Activated naive CD8-positive, alpha-beta T cell (primary cell): ENCODE measurements at regions not wholly inside any gene's neighbourhood (a gene's known extent, or its start where the extent isn't known, plus 50 kb on each side); places are given as distances from the start of the nearest gene placed in this dataset.
"Not testable (repeated sequence)": the region's sequence is repeated elsewhere in the genome, so short reads cannot be mapped to it uniquely, and the experiment has no call there.

ENCODE experiments used
- H3K27ac Mint-ChIP-seq: one replicate; pipeline ENCODE4 v1.8.0; 2021; ENCODE audit warnings: mixed read lengths
- H3K27me3 Mint-ChIP-seq: one replicate; pipeline ENCODE4 v1.8.0; 2021; ENCODE audit warnings: mixed read lengths
- H3K36me3 Mint-ChIP-seq: one replicate; pipeline ENCODE4 v1.8.0; 2021; ENCODE audit warnings: mixed read lengths
- H3K4me1 Mint-ChIP-seq: one replicate; pipeline ENCODE4 v1.8.0; 2021; ENCODE audit warnings: low read depth, mixed read lengths
- H3K4me3 Mint-ChIP-seq: one replicate; pipeline ENCODE4 v1.8.0; 2021; ENCODE audit warnings: mild to moderate bottlenecking, mixed read lengths
- H3K9me3 Mint-ChIP-seq: one replicate; pipeline ENCODE4 v1.8.0; 2021; ENCODE audit warnings: low read depth, mixed read lengths

DNA sequence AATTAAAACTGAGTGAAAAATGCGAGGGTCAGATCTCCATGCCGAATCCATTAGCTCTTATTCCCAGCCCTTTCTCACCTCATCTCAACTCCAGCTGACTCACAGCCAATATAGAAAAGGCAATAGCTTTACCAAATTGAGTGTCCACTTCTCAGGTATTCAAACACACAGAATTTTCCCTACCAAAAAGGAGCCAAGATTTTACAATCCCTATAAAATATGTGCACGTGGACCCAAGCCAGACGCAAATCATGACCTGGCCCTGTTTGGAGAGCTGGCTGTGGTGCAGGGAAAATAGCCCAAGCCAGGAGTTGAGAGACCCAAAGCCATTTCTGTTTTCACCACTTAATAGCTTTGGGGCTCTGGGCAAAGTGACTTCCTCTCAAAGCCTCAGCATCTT, 379.7 kb upstream of the AUTS2 start:
- H3K27me3 Mint-ChIP-seq: no peaks in the 10 kb centered on the region
- no peak overlapping the region for H3K4me3 Mint-ChIP-seq
- no peaks in the 10 kb centered on the region for H3K4me1 Mint-ChIP-seq
- no peak overlapping the region for H3K27ac Mint-ChIP-seq
- no peaks in the 10 kb centered on the region for H3K9me3 Mint-ChIP-seq
- no peaks in the 10 kb centered on the region for H3K36me3 Mint-ChIP-seq

DNA sequence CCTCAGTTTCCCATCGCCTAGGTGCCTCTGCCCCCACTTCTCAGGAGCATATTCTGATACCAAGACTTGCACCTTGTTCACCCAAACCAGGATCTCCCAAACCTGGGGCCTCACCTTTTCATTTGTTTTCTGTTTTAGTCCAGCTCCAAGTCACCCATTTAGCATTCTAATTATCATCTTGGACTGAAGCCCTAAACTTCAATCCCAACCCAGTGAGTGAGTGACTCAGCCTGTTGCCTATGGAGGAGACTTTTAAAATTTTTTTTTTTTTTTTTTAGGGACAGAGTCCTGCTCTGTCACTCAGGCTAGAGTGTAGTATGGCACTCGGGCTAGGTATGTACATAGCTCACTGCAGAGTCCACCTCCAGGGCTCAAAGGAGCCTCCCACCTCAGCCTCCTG, 378.9 kb upstream of the AUTS2 start:
- H3K9me3 Mint-ChIP-seq: no peaks in the 10 kb centered on the region
- no peaks in the 10 kb centered on the region for H3K4me1 Mint-ChIP-seq
- no peaks in the 10 kb centered on the region for H3K36me3 Mint-ChIP-seq

DNA sequence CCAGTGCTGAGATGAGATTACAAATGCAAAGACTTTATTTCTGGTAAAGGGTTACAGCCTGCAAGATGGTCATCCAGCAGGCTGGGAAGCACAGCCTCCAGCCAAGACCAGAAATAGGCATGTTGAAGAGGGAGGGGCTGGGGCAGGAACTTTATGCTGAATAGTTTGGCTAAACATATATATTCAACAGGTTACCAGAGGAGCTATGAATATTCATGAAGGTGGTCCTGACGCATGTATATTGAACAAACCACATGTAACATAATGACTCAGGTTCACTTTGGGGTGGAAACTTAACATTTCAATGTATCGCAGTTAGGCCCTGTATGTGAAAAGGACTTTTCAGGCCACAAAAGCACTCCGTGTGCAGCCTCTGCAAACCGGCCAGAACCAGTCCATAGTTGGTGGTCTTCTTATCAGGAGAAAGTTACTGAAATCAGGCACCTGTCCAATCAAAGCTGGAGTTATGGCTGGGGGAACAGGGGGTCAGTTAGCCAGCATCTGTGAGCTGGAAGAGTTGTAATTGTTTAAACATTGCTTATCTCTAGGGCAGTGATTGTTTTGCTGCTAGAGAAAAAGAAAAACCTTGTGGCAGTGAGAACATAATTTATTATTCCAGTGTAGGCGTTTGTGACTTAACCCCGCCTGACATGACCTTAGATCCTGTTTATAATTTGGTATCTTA, 372.9 kb upstream of the AUTS2 start:
- Mint-ChIP-seq H3K27ac (no peak overlapping the region), H3K4me3 (no peak overlapping the region), H3K27me3 (peaks cover 2% of the 10 kb centered on the region), H3K36me3 (no peaks in the 10 kb centered on the region), H3K9me3 (no peaks in the 10 kb centered on the region), H3K4me1 (no peaks in the 10 kb centered on the region)

More for the DNA sequence above, 378.9 kb upstream of the AUTS2 start:
- Mint-ChIP-seq H3K4me3 (no peak overlapping the region), H3K27me3 (no peaks in the 10 kb centered on the region), H3K27ac (no peak overlapping the region)

DNA sequence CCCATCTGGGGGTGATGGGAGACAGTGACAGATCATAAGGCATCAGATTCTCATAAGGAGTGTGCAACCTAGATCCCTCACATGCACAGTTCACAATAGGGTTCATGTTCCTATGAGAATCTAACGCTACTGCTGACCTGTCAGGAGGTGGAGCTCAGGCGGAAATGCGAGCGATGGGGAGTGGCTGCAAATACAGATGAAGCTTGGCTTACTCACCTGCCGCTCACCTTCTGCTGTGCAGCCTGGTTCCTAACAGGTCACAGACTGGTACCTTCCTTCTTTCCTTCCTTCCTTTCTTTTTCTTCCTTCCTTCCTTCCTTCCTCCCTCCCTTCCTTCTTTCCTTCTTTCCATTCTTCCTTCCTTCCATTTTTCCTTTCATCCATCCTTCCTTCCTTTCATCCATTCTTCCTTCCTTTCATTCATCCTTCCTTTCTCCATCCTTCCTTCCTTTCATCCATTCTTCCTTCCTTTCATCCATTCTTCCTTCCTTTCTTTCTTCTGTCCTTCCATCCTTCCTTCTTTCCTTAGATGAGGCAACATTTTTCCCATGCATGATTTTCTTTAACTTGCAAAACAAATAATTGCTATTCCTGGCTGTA, 370.0 kb upstream of the AUTS2 start:
- Mint-ChIP-seq H3K27ac (no peak overlapping the region), H3K36me3 (peaks cover 2% of the 10 kb centered on the region), H3K4me1 (no peaks in the 10 kb centered on the region), H3K9me3 (no peaks in the 10 kb centered on the region), H3K4me3 (no peak overlapping the region), H3K27me3 (peaks cover 5% of the 10 kb centered on the region)

DNA sequence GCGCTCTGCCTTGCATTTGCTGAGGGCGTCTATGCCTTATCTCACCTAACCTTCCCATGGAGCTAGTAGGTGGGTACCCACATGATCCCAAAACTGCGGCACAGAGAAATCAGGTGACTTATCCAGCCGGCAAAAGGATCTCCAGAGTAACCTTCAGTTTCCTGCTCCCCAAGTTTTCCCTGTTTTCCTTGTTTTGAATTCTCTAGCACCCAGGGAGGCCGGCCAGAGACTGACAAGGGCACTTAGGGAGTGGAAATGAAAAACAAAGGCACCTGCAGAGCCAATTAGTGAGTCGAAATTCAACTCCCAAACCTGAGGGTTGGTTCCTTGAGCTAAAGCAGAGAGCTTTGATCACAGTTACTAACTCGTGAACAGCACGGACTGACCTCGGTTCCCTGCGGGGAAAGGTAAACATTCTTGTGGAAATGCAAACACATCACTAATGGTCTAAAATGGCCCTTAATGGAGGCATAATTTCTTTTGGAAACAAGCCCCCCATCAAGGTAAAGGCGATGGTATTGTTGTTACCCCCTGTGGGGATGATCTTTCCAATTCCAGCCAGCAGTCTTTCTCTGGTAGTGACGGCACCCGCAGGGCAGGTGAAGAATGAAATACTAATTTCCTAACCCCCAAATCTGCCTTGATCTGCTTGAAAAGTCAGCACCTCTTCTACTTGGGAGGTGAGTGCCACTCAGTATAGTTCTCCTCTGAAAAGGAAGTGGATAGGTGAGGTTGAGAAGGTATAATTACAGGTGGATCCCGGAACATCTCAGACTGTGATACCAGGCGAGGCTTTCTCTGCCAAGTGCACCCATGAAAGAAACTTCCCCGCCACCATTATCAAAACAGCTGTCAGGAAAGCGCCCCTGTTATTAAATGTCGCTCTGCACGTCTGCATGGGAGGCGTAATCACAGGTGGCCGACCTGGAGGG, 365.6 kb upstream of the AUTS2 start:
- no peaks in the 10 kb centered on the region for H3K4me1 Mint-ChIP-seq
- H3K27ac Mint-ChIP-seq: no peak overlapping the region
- H3K36me3 Mint-ChIP-seq: peaks cover 2% of the 10 kb centered on the region
- no peak overlapping the region for H3K4me3 Mint-ChIP-seq
- peaks cover 5% of the 10 kb centered on the region for H3K27me3 Mint-ChIP-seq
- H3K9me3 Mint-ChIP-seq: no peaks in the 10 kb centered on the region

DNA sequence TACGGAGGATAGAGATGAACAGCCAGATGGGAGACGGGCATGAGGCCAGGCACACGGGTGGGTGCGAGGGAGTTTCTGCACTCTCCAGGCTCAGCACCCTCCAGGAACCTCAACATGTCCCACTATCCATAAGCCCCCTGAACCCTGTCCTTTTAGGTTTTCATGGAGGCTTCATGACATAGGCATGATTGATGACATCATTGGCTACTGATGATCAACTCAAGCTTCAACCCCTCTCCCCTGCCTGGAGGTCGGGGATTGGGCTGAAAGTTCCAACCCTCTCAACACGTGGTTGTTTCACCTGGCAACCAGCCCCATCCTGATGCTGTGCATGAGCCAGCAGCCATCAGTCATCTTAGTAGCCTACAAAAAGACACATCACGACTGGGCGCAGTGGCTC, 360.7 kb upstream of the AUTS2 start:
- no peak overlapping the region for H3K4me3 Mint-ChIP-seq
- peaks cover 4% of the 10 kb centered on the region for H3K27me3 Mint-ChIP-seq
- no peaks in the 10 kb centered on the region for H3K36me3 Mint-ChIP-seq
- no peaks in the 10 kb centered on the region for H3K4me1 Mint-ChIP-seq
- H3K9me3 Mint-ChIP-seq: no peaks in the 10 kb centered on the region
- H3K27ac Mint-ChIP-seq: no peak overlapping the region

DNA sequence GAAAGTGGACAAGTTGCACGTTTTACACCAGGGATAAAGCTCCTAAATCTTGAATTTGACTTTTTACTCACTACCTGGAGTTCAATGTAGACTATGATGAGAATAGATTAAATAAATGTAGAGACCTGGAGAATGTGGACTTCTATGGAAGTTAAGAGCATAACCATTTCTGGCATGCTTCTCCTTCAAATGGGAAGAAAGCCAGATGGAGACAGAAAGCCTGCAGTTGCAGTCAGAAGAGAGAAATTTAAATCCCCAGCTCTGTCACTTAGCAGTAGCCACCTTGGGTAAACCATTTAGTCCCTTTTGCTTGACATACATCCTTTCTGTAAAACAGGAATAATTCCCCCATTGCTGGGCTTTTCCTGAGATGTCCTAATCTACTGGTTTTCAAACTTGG, 355.3 kb upstream of the AUTS2 start:
- Mint-ChIP-seq H3K4me3 (no peak overlapping the region), H3K27ac (no peak overlapping the region), H3K4me1 (no peaks in the 10 kb centered on the region), H3K9me3 (peaks cover 3% of the 10 kb centered on the region), H3K27me3 (peaks cover 6% of the 10 kb centered on the region), H3K36me3 (no peaks in the 10 kb centered on the region)

DNA sequence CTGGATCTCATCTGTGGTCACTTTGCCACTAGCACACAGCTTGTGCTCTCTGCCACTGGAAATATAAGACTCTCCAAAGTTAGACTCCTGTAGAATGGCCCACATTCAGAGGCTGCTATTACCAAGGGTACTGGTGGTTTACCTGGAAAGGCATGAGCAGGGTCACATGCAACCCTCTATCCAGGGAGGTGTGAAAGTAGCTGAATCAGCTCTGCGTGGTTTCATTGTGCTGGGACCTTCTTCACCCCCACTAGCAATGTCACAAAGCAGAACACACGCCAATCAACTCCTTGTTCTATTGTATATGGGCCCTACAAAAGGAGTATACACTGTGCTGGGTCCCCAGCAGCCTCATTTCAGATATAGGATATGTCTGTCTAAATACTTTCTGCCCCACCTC, 353.6 kb upstream of the AUTS2 start:
- H3K4me1 Mint-ChIP-seq: no peaks in the 10 kb centered on the region
- peaks cover 3% of the 10 kb centered on the region for H3K9me3 Mint-ChIP-seq
- H3K36me3 Mint-ChIP-seq: no peaks in the 10 kb centered on the region
- H3K27me3 Mint-ChIP-seq: peaks cover 6% of the 10 kb centered on the region
- no peak overlapping the region for H3K27ac Mint-ChIP-seq
- no peak overlapping the region for H3K4me3 Mint-ChIP-seq

DNA sequence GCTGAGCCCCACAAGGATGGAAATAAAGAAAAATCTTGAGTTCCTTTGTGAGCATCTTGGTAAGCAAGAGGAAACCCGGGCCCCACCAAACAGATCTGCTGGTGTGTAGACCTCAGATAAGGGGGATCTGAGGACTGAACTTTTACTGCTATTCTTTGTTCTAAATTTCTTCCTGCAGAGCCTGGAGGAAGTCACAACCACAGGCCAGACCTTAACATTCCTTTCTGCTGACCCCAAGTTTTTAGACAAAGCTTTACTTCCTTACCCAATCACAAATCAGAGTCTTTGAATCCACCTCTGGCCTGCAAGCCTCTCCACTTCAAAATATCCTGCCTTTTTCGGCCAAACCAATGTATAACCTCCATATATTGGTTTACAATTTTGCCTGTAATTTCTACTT, 352.6 kb upstream of the AUTS2 start:
- H3K27ac Mint-ChIP-seq: no peak overlapping the region
- no peak overlapping the region for H3K4me3 Mint-ChIP-seq
- no peaks in the 10 kb centered on the region for H3K4me1 Mint-ChIP-seq
- peaks cover 3% of the 10 kb centered on the region for H3K9me3 Mint-ChIP-seq
- peaks cover 6% of the 10 kb centered on the region for H3K27me3 Mint-ChIP-seq
- no peaks in the 10 kb centered on the region for H3K36me3 Mint-ChIP-seq

DNA sequence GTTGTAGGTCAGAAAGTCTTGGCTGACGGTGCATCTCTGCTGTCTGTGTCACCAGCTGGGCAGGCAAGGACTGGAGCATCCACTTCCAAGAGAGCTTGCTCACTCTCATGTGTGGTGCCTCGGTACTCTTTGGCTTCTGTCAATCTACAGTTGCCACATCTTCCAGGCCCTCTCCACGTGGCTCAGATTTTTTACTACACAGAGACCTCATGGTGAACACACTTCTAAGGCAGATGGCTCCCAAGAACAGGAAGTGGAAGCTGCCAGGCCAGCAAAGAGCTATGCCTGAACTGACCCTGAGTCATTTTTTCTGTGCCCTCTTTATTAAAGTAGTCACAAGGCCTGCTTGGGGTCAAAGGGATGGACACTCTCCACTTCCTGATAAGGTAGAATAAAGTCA, 351.5 kb upstream of the AUTS2 start:
- peaks cover 3% of the 10 kb centered on the region for H3K9me3 Mint-ChIP-seq
- no peak overlapping the region for H3K27ac Mint-ChIP-seq
- no peaks in the 10 kb centered on the region for H3K4me1 Mint-ChIP-seq
- H3K36me3 Mint-ChIP-seq: no peaks in the 10 kb centered on the region
- H3K27me3 Mint-ChIP-seq: peaks cover 6% of the 10 kb centered on the region
- H3K4me3 Mint-ChIP-seq: no peak overlapping the region

DNA sequence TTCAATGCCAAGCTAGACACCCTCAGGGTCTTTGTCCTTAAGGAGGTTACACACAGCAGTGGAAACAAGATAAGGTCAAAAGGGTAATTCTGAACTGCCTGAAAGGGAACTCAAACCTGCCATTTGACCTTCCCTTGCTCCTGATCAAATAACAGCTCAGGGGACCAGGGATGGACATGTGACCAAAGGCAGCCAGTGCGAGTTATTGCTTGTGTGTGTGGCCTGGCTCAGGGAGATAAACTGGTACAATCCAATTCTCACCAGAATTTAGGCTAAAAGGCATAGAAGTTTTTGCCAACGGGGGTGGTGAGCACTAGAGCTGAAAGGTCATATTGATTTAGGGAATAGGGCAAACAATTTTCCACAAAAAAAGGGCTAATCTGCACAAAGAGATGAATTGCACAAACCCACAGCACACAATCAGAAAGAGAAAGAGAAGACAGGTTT, 349.9 kb upstream of the AUTS2 start:
- not testable (repeated sequence) for H3K27ac Mint-ChIP-seq, H3K27me3 Mint-ChIP-seq, H3K9me3 Mint-ChIP-seq, H3K36me3 Mint-ChIP-seq, H3K4me1 Mint-ChIP-seq, H3K4me3 Mint-ChIP-seq

DNA sequence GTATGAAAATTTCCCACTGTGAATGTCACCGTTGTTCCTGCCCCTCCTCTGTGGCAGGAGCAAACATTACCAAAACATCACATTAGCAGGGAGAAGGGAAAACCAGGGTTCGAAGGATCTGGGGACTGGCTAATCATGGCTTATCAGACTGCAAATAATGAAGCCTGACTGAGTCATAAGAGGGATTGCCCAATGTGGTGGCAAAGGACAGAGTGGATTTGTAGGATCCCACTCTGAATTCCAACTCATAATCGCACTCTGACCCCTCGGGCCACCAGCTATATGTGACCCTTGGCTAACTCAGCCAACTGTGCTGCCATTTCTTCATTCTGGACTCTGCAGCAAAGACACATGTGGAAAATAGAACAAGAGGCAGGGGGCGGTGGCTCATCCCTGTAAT, 347.3 kb upstream of the AUTS2 start:
- Mint-ChIP-seq H3K27ac (no peak overlapping the region), H3K36me3 (no peaks in the 10 kb centered on the region), H3K9me3 (peaks cover 9% of the 10 kb centered on the region), H3K4me3 (no peak overlapping the region), H3K4me1 (no peaks in the 10 kb centered on the region), H3K27me3 (peaks cover 4% of the 10 kb centered on the region)

DNA sequence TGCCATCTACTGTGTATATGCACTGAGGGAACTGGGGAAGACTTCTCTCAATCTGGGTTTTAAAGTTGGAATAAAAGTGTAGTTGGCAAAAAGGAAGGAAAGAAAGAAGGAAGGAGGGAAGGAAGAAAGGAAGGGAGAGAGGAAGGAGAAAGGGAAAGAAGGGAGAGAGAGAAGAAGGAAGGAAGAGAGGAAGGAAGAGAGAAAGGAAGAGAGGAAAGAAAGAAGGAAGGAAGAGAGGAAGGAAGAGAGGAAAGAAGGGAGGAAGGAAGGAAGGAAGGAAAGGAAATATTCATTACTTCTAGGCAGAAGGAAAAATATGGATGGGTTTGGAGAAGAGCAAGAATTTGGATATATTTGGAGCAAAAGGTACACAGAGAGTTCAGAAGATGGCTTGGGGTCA, 343.6 kb upstream of the AUTS2 start:
- Mint-ChIP-seq H3K4me3 (no peak overlapping the region), H3K9me3 (peaks cover 9% of the 10 kb centered on the region), H3K27ac (no peak overlapping the region), H3K36me3 (no peaks in the 10 kb centered on the region), H3K27me3 (peaks cover 3% of the 10 kb centered on the region), H3K4me1 (no peaks in the 10 kb centered on the region)

DNA sequence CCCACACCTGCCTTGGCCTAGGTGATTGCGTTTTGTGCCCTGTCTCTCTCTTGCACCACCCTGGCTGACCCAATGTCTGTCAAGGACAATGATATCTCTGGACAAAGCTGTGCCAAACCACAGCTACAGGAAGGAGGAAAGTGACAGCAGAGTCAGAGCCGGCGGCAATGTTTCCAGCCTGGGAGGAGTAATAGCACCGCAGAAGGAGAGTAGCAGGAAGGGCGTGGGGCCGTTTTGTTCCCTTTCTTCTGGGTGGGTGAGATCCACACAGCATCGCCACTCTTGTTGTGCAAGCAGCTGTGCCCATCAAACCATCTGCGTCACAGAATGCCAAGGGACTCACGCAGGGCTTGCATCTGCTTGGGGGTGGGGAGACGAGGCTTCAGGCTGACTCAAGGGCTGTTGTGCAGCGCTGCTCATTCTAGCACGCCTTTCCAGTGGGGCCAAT, 341.6 kb upstream of the AUTS2 start:
- Mint-ChIP-seq H3K27me3 (peaks cover 3% of the 10 kb centered on the region), H3K4me3 (no peak overlapping the region), H3K36me3 (no peaks in the 10 kb centered on the region), H3K4me1 (no peaks in the 10 kb centered on the region), H3K27ac (no peak overlapping the region), H3K9me3 (peaks cover 9% of the 10 kb centered on the region)

DNA sequence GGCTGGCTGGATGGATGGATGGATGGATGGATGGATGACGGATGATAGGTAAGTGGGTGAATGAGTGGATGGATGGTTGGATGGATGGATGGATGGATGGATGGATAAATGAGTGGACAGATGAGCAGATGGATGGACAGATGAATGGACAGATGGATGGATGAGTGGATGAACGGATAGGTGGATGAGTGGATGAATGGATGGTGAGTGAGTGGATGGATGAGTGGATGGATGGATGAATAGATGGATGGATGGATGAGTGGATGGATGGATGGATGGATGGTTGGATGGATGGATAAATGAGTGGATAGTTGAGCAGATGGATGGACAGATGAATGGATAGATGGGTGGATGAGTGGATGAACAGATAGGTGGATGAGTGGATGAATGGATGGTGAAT, 340.7 kb upstream of the AUTS2 start:
- no peaks in the 10 kb centered on the region for H3K4me1 Mint-ChIP-seq
- H3K9me3 Mint-ChIP-seq: peaks cover 9% of the 10 kb centered on the region
- H3K27ac Mint-ChIP-seq: no peak overlapping the region
- H3K27me3 Mint-ChIP-seq: peaks cover 3% of the 10 kb centered on the region
- H3K36me3 Mint-ChIP-seq: no peaks in the 10 kb centered on the region
- H3K4me3 Mint-ChIP-seq: no peak overlapping the region
